GM18867 (cell line): ENCODE measurements at regions not wholly inside any gene's neighbourhood (a gene's known extent, or its start where the extent isn't known, plus 50 kb on each side); places are given as distances from the start of the nearest gene placed in this dataset.
A peak's percentile ranks its signal among the peaks of the same experiment; 100 is the strongest.
"Not testable (repeated sequence)": the region's sequence is repeated elsewhere in the genome, so short reads cannot be mapped to it uniquely, and the experiment has no call there.

Experiments
- ATAC-seq: cut with Tn5 transposase; IDR thresholded peaks from one replicate; pipeline ENCODE4 v1.9.1; 2021; ENCODE audit warnings: mild to moderate bottlenecking, moderate library complexity; ENCODE audit not compliant: unreplicated experiment

DNA sequence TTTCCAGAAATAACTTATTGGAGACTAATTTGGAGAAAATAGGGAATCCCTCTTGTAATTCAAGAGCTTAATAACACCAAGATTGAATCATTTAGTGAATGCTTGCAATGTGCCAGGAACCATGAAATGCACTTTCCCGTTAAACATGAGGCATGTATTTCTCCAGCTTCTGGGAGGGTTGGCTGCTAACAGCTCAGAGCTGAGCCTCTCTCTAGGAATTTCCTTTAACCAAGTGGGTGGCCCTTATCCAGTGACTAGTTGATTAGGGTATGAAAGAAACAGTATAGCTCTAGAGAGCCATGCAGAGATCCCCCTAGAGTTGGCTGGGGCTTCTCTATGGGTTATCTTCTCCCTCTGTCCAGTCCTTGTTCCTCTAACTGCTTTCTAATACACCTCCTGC, 356.4 kb upstream of the GOT2 start:
- no peak for ATAC-seq

DNA sequence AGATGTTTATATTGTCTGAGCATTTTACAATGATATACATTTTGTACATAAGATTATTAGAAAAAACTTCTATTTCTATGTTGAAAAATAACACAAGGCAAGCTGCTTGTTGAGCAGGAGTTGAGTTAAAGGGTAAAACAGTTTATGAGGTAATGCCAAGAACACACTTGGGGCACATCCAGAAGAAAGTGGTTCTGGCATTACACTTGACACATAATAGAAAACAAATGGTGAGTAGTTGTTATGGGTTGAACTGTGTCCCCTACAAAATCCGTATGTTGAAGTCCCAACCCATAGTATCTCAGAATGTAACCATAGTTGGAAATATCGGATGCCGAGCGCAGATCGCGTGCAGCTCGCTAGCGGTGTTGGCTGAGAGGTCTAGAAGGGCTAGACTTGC, 354.3 kb upstream of the GOT2 start:
- ATAC-seq, result no peak

DNA sequence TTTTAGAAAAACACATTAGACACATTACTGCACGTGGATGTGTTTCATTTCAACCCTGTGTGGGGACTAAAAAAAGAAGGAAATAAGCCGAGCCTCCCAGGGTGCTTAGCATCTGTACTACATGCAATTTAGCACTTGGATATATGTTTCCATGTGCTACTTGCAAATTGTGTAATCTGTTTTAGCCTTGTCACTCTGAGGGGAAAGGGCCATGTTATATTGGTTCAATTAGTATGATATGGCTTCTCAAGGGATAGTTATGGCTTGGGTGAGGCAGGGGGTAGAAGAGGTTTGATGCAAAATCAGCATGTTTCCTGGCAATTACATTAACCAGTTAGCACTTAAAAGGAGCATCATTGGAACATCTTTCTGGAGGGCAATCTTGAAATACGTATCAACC, 353.5 kb upstream of the GOT2 start:
- ATAC-seq, result no peak

DNA sequence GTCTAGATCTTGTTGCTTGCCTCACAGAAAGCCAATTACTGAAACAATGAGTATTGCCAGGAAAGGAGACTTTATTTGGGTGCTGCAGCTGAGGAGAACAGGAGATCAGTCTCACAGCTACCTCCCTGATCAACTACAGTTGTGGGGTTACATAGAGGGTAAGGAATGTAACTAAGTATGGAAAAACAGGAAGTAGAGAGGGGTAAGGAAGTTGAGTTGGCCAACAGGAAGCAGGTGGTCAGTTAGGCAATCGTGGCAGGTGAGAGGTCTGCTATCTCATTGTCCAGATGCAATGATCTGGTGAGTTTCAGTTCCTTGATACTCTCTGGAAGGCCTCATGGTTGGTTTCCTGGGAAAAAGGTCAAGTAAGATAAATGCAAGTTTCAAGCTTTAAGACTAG, 333.1 kb upstream of the GOT2 start:
- ATAC-seq, result no peak

DNA sequence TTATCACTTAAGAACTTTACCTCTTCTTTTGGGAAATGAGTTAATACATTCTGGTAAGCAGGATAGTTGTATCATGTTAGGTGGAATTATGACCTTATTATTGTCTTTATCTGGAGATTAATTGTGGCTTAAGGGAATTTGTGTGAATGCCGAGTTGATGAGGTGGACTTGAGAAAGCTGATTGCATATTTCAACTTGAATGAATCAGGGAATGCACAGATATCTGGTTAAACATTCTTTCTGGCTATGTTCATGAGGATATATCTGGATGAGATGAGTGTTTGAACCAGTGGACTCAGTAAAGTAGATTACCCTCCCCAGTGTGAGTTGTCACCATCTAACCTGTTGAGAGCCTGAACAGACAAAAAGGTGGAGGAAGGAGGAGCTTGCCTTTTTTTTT, 326.1 kb upstream of the GOT2 start:
- ATAC-seq, result no peak

DNA sequence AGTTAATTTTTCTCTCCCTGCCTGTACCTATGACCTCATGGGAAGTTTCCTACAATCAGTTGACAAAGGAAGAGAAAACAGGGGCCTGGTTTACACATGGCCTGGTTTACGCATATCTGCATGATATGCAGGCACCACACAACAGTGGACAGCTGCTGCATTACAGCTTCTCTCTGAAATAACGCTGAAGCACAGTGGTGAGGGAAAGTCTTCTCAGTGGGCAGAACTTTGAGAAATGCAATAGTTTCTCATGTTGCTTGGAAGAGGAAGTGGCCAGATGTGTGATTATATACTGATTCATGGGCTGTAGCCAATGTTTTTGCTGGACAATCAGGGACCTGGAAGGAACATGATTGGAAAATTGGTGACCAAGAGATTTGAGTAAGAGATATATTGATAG, 324.1 kb upstream of the GOT2 start:
- no peak for ATAC-seq

DNA sequence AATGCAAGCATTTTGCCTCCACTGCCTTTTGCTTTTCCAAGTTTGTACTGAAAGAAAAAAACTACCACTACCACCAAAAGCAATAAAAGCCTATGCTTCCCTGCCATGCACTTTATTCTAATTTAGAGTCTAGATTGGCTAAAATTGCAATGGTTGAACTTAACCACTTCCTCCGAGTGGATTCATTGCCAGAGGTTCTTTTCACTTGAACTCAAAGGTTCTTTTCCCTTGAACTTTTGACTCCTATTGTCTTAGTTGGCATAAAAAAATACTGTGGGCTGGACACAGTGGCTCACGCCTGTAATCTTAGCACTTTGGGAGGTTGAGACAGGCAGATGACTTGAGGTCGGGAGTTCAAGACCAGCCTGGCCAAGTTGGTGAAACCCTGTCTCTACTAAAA, 319.8 kb upstream of the GOT2 start:
- no peak for ATAC-seq

DNA sequence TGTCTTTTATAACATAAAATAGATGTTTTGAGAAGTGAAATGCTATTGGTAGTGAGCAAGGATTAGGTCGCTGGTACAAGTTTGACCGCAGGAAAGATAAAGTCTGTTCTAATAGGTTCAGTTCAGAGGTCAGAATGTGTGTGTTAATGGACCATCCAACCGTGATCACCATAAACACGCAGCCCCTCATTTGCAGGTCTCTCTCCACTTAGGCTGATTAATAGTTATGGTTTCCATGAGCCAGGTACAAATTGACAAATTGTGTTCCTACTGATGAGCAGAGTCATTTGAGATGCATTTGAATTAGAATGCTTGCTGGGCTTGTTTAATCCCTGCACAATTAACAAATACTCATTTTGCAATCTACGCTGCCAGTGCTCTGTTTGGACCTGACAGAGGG, 318.1 kb upstream of the GOT2 start:
- no peak for ATAC-seq

DNA sequence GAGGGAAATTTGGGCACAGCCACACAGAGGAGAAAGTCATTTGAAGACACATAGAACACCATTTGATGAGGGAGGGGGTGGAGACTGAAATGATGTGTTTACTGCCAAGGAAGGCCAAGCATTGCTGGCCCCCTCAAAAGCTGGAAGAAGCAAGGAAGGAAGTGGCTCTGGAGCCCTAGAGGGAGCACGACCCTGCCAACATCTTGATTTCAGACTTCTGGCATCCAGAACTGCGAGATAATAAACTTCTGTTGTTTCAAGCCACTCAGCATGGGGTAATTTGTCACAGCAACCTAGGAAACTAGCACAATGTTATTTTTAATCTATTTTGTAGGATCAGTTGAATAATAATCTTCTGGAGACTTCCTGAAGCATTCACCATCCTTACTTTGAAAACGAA, 314.8 kb upstream of the GOT2 start:
- no peak for ATAC-seq

DNA sequence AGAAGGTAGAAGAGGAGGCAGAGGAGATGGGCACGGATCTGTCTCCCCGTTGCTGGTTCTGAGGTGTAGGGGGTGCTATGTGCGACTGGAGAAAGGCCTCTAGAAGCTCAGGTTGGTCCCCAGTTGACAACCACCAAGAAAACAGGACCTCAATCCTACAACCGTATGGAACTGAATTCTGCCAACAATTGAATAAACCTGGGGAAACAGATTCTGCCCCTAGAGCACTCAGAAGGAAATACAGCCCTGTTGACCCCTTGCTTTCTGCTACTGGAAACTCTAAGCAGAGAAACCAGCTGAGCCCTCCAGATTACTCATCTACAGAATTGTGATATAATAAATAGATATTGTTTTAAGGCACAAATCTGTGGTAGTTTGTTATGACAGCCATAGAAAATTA, 313.0 kb upstream of the GOT2 start:
- ATAC-seq, result no peak

DNA sequence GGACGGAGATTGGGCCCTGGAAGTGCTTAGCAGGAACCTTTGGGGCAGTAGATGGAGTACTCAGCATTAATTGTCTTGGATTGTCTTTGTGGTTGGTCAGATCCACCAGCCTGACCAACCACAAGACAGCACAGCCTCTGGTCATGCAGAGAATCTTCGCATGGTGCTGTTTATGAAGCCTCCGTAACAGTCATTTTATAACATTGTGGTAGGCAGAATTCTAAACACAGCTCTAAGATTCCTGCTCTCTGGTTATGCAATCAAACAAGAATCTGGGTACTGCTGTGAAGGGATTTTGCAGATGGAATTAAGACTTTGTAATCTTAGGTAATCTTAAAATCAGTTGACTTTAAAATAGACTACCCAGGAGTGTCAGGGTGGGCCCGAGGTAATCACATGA, 312.2 kb upstream of the GOT2 start:
- no peak for ATAC-seq

DNA sequence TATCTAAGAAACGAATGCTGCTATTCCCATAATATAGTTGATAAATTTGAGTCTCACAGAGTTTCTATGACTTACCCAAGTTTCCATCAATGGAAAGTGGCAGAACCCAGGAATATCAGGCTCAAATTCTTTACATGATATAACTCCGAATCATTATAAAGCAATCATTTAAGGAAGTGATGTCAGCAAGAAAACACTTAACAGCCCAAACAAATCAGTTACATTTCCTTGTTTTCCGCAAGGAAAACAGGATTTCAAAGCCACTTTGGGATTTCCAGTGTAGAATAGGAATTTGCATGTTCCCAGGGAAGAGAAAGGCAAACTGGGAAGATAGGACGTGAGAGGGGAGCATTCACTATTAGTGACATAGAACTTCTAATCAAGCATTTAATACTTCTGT, 311.4 kb upstream of the GOT2 start:
- ATAC-seq, result no peak

DNA sequence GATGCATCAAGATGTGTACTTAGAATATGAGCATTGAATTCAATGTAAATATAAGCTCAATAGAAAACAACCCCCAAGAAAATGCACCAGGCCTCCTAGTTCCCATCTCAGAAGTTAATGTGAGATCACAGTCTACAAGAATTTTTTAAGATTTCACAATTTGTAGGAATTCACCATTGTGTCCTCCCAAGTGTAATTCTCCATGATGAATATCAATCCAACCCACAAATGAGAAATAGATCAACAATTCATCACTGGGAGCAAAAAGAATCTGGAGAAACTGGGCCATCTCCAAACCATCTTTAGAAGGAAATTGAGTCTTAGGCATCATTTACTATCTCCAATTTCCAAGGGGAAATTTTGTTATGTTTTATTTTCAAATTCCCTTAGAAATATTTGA, 310.5 kb upstream of the GOT2 start:
- no peak for ATAC-seq

DNA sequence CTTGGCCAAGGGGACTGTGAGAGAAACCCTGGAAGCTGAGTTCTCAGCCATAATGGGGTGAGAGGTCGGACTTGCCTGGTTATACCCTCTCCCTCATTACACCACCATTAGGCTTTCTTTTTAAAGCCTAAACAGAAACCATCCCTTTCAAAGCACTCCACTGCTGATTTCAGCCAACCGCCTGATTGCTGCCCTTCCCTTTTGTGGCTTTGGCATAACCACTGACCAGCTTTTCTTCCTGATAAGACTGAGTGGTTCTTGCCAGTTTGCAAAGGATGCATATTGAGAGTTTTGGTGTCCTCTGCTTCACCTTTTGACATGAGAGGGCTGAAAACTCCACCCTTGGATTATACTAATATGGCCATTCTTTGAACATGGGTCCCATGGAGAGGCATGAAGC, 308.2 kb upstream of the GOT2 start:
- ATAC-seq, result no peak

DNA sequence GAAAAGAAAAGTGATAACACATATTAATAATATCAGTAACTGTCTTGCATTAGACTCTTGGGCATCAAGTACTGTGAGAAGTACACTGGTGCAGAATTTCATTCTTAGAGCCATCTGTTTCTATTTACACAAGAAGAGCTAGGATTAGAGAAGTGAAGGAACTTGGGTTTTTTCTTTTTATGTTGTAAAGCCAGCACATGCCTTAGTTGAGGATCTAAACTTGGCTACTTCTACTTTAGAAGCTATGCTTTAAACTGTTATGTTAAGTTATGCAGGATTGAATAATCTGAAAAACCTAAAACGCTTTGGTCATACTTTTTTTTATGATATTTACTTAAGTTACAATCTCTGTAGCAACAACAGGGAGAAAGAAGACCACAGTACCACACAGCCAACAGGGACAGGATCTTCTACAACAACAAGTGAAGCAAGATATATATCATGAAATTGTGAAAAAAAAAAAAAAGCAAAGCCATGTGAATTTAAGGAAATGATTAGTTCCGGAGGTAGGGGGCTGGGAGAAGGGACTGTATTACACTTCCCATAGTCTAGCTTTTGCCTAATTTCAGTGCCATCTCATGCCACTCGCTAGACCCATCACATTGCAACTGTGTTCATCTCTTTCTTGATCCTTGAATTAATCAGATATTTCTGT, 305.1 kb upstream of the GOT2 start:
- no peak for ATAC-seq

DNA sequence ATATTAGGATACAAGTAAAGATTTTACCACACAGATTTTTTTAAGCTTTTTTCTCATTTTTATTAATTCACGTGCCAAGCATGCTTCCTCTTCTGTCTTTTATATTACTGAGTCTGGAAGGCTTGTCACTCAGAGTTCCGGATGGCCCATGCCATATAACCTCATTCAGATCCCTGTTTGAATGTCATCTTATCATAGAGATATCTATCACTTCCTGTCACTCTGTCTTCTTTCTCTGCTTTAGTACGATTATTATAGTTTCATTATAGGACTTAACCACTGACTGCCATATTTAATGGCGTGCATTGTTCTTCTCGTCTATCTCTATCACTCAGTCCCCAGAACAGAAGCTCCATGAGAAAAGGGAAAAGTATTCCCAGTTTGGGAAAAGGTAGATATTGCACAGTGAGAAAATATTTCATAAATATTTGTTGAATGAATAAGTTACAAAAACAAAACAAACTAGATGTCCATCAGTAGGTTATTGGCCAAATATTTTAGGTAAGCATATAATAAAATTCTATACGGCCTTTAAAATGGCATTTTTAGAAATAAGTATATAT, 296.9 kb upstream of the GOT2 start:
- no peak for ATAC-seq

DNA sequence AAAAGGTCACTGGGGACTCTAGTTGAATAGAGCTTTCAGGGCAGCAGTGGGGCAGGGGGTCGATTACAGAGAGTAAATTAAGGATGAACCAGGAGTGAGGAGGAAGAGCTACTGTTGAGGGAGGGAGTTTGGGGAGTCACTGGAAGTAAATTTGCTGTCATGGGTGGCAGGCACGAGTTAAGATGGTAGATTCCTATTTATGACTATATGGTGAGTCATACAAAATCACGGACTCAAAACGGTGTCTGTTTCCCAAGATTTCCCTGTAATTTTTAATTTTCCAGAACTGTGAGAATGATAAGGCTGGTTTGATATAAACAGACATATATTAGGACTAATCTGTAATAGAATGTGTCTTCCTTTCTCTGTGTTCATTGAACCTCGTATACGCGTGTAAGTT, 287.6 kb upstream of the GOT2 start:
- no peak for ATAC-seq

DNA sequence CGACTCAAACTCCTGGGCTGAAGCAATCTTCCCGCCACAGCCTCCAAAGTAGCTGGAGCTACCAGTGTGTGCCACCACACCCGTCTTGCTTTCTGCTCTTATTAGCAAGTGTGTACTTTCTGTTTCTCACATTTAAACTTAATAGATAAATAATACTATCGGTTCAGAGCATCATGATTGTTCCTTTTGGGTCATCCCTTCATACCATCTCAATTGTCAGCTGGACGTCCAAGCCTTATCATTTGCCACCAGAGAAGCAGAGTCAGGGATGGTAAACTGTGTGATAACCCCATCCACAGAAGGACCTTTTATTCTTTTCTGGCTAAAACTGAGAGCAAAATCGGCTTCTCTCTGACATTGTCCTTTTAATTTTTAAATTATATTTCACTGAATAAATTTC, 279.8 kb upstream of the GOT2 start:
- no peak for ATAC-seq

DNA sequence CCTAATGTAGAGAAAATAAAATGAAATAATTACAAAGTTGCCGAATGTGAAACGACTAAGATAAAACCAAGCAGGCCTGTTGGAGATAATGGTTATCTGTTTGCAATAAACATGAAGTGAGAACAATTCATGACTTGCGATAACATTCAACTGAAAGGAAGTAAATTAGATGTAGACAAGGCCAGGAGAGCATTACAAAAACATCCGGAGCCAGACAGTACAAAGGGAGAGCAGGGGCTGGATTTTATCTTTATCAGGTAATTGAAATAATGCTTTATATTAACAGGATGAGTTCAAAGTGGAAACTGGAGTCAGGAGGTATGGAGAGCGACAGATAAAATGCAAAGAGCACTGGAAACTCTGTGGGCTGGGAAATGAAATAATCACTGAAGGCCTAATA, 265.6 kb upstream of the GOT2 start:
- ATAC-seq, result no peak

DNA sequence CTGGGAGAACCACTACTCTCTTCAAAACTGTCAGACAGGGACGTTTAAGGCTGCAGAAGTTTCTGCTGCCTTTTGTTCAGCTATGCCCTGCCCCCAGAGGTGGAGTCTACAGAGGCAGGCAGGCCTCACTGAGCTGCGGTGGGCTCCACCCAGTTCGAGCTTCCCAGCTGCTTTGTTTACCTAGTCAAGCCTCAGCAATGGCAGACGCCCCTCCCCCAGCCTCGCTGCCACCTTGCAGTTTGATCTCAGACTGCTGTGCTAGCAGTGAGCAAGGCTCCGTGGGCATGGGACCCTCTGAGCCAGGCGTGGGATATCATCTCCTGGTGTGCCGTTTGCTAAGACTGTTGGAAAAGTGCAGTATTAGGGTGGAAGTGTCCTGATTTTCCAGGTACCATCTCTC, 258.6 kb upstream of the GOT2 start:
- not testable (repeated sequence) for ATAC-seq

DNA sequence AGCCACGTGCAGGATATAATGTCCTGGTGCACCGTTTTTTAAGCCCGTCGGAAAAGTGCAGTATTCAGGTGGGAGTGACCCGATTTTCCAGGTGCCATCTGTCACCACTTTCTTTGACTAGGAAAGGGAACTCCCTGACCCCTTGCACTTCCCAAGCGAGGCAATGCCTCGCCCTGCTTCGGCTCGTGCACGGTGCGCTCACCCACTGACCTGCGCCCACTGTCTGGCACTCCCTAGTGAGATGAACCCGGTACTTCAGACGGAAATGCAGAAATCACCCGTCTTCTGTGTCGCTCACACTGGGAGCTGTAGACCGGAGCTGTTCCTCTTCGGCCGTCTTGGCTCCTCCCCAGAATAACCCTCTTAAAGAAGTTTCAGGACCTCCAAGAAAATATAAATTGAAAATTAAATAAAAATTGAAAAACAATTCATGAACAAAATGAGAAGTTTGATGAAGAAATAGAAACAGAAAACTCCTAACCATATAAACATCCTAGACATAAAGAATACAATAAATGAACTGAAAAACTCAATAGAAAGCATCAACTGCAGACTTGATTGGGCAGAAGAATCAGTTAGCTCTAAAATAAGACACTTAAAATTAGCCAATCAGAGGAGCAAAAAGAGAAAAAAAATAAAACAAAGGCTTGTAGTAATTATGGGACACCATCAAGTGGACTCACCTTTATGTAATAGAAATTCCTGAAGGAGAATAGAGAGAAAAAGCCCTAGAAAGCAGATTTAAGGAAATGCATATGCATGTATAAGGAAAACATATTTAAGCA, 249.3 kb upstream of the GOT2 start:
- ATAC-seq, result not testable (repeated sequence)

DNA sequence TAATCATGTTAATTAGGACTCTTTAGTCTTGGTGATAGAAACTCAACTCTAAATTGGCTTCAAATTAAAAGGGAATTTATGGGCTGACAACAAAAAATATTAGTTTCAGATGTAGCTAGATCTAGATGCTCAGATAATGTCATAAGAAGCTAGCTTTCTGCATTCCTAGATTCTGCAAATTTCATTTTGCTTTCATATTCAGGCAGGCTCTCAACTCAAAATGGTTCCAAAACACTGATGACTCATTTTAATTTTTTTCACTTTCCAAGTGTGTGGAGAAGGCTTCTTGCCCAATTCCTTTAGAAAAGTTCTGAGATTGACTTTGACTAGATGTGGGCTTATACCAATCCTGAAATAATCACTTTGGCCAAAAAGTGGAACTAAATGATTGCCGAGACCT, 236.7 kb upstream of the GOT2 start:
- peak; percentile 93 for ATAC-seq

DNA sequence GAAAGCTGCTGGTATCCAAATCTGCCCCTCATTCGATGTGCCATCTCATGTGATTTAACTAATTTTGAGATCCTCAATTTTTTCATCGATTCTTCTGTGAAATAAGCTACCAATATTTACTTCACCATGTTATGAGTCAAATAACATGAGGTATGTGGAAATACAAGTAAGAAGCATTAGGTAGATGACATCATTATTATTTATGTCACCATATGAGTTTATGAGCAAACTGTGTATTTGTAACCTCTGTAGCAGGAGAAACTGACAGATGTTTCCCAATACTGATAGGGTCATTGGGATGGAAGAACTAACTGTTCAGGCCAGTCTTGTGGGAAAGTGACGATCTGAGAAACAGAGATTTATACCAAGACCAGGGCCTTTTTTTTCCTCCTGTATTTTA, 229.4 kb upstream of the GOT2 start:
- ATAC-seq, result no peak
